ENCODE measurements at regions not wholly inside any gene's neighbourhood (a gene's known extent, or its start where the extent isn't known, plus 50 kb on each side); places are given as distances from the start of the nearest gene placed in this dataset.

DNA sequence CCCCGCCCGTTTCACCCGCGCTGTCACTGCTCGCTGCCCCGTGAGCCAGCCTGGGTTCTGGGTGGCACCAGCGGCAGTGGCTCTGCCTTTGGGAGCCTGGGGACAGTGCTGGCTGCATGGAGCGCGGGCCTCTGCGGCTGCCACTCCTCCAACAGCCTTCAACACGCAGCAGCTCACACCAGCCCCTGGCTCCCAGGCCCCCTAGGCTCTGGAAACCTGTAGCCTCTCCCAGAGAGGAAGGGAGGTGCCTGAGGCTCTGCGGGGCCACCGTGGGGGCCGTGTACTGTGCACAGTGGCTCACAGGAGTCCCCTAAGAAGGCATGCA, 163.9 kb upstream of the AFDN start:
- no peaks in the 10 kb centered on the region for H3K36me3 ChIP-seq (ENCODE audit: low read depth)
- no peak overlapping the region for H3K4me2 ChIP-seq
- ChIA-PET POLR2A (ENCODE audit: unreplicated experiment) (no interaction called here), CTCF (no interaction called here)
- H3K4me1 ChIP-seq (replicated peaks; ENCODE audit: insufficient read depth), result no peaks in the 10 kb centered on the region
- no peak overlapping the region for H3K4me3 ChIP-seq
- H2AFZ ChIP-seq, result no peak overlapping the region
- H3K9me3 ChIP-seq (ENCODE audit: insufficient read depth, low read depth), result no peaks in the 10 kb centered on the region
- H4K20me1 ChIP-seq (ENCODE audit: insufficient read depth), result no peaks in the 10 kb centered on the region
- H3K79me2 ChIP-seq (ENCODE audit: low read depth), result no peaks in the 10 kb centered on the region
- H3K27me3 ChIP-seq (ENCODE audit: insufficient read depth, low read depth), result peaks cover 60% of the 10 kb centered on the region
- TF ChIP-seq EZH2 (IDR thresholded peaks at IDR 0.05; ENCODE audit: low read depth), result no peak
- TF ChIP-seq, protein P1, sequence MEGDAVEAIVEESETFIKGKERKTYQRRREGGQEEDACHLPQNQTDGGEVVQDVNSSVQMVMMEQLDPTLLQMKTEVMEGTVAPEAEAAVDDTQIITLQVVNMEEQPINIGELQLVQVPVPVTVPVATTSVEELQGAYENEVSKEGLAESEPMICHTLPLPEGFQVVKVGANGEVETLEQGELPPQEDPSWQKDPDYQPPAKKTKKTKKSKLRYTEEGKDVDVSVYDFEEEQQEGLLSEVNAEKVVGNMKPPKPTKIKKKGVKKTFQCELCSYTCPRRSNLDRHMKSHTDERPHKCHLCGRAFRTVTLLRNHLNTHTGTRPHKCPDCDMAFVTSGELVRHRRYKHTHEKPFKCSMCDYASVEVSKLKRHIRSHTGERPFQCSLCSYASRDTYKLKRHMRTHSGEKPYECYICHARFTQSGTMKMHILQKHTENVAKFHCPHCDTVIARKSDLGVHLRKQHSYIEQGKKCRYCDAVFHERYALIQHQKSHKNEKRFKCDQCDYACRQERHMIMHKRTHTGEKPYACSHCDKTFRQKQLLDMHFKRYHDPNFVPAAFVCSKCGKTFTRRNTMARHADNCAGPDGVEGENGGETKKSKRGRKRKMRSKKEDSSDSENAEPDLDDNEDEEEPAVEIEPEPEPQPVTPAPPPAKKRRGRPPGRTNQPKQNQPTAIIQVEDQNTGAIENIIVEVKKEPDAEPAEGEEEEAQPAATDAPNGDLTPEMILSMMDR (conservative IDR thresholded peaks at IDR 0.05), result no peak
- H3F3A ChIP-seq (ENCODE audit: insufficient read depth, low read depth), result no peaks in the 10 kb centered on the region
- intact Hi-C loops (cut with micrococcal nuclease; ENCODE audit: unreplicated experiment), result no loop called here
- no peaks in the 10 kb centered on the region for H3K9me2 ChIP-seq (ENCODE audit: insufficient read depth)
- H3K27ac ChIP-seq, result no peak overlapping the region
- no TSS peak for BruUV-seq (replicated peaks)
- no peak for DNase-seq

GRCh38 chr6:167663316-167663715, 163.4 kb upstream of the AFDN start:
- Histone ChIP-seq H3K4me3 (no peak overlapping the region), H3K4me1 (replicated peaks; ENCODE audit: insufficient read depth) (no peaks in the 10 kb centered on the region), H3K27ac (no peak overlapping the region), H3K4me2 (no peak overlapping the region), H2AFZ (no peak overlapping the region), H3K9me2 (ENCODE audit: insufficient read depth) (no peaks in the 10 kb centered on the region), H3K27me3 (ENCODE audit: insufficient read depth, low read depth) (peaks cover 63% of the 10 kb centered on the region), H4K20me1 (ENCODE audit: insufficient read depth) (no peaks in the 10 kb centered on the region), H3K79me2 (ENCODE audit: low read depth) (no peaks in the 10 kb centered on the region), H3F3A (ENCODE audit: insufficient read depth, low read depth) (no peaks in the 10 kb centered on the region), H3K9me3 (ENCODE audit: insufficient read depth, low read depth) (no peaks in the 10 kb centered on the region), H3K36me3 (ENCODE audit: low read depth) (no peaks in the 10 kb centered on the region)
- no peak for DNase-seq
- BruUV-seq (replicated peaks), result no TSS peak
- POLR2A ChIA-PET (ENCODE audit: unreplicated experiment), result no interaction called here
- TF ChIP-seq, protein P1 (conservative IDR thresholded peaks at IDR 0.05), result no peak
- CTCF ChIA-PET, result no interaction called here
- intact Hi-C loops (cut with micrococcal nuclease; ENCODE audit: unreplicated experiment), result no loop called here

DNA sequence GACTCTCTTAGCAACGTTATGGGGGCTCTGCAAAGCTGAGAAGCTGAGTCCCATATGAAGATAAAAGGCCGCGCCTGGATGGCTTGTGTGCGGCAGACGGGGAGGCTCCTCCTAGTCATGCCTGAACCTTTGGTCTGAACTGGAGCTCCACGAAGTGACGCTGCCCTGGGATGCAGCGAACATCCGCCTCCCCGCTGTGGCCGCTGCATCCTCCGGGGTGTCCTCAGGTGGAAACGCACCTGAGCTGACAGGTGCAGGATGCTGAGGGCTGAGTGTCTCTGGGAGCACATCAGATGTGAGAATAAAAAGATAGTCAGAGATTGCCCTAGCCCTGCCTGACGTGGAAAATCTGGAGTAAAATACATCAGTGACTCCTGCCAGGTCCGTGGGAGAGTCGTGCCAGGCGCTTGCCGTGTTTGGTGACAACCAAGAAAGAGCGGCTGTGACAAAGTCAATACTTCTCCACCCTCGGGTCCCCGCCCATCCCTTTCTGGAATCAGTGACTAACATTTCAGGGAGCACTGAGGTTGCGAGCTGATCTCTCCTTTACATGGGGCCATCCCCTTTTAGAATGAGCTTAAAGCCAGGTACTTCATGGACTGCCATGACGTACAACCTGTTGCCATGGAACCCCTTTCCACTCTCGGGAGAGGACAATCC, 162.8 kb upstream of the AFDN start:
- no peak for DNase-seq
- Histone ChIP-seq H3K9me3 (ENCODE audit: insufficient read depth, low read depth) (no peaks in the 10 kb centered on the region), H3K4me3 (no peak overlapping the region), H3K9me2 (ENCODE audit: insufficient read depth) (no peaks in the 10 kb centered on the region), H3K4me2 (no peak overlapping the region), H3K79me2 (ENCODE audit: low read depth) (no peaks in the 10 kb centered on the region), H3K27ac (no peak overlapping the region), H3K36me3 (ENCODE audit: low read depth) (no peaks in the 10 kb centered on the region), H3K4me1 (replicated peaks; ENCODE audit: insufficient read depth) (no peaks in the 10 kb centered on the region), H3F3A (ENCODE audit: insufficient read depth, low read depth) (no peaks in the 10 kb centered on the region), H3K27me3 (ENCODE audit: insufficient read depth, low read depth) (peaks cover 69% of the 10 kb centered on the region), H2AFZ (no peak overlapping the region), H4K20me1 (ENCODE audit: insufficient read depth) (no peaks in the 10 kb centered on the region)
- no peak for TF ChIP-seq EZH2 (IDR thresholded peaks at IDR 0.05; ENCODE audit: low read depth)
- TF ChIP-seq, protein P1 (conservative IDR thresholded peaks at IDR 0.05), result no peak
- intact Hi-C loops (cut with micrococcal nuclease; ENCODE audit: unreplicated experiment), result no loop called here
- ChIA-PET CTCF (no interaction called here), POLR2A (ENCODE audit: unreplicated experiment) (no interaction called here)
- BruUV-seq (replicated peaks), result no TSS peak
